Lower lobe of right lung (tissue), 2 donors: ENCODE measurements at regions not wholly inside any gene's neighbourhood (a gene's known extent, or its start where the extent isn't known, plus 50 kb on each side); places are given as distances from the start of the nearest gene placed in this dataset.
A peak's percentile ranks its signal among the peaks of the same experiment; 100 is the strongest.

Experiments used
- ATAC-seq, 2 donors: fragments of 200-7000 bp; cut with Tn5 transposase; one replicate each; pipeline ENCODE4 v1.9.1; 2020 to 2022; ENCODE audit warnings: mild to moderate bottlenecking in 2 of 2, moderate library complexity in 2 of 2
- DNase-seq: peaks from one replicate; pipeline ENCODE4 v3.0.0-alpha.2; 2020
- H3K27ac ChIP-seq: fragments of 200-600 bp; one replicate; pipeline ENCODE4 v1.8.0; 2022
- H3K27me3 ChIP-seq: fragments of 200-600 bp; one replicate; pipeline ENCODE4 v1.8.0; 2022; ENCODE audit warnings: low read depth
- H3K36me3 ChIP-seq: fragments of 200-600 bp; one replicate; pipeline ENCODE4 v1.8.0; 2022; ENCODE audit warnings: mild to moderate bottlenecking
- H3K4me1 ChIP-seq: fragments of 200-600 bp; one replicate; pipeline ENCODE4 v1.8.0; 2022
- H3K4me3 ChIP-seq: fragments of 200-600 bp; one replicate; pipeline ENCODE4 v1.8.0; 2022; ENCODE audit warnings: mild to moderate bottlenecking
- H3K9me3 ChIP-seq: fragments of 200-600 bp; one replicate; pipeline ENCODE4 v1.8.0; 2022
- CTCF ChIP-seq: fragments of 200-600 bp; IDR thresholded peaks from one replicate; pipeline ENCODE4 v1.8.0; 2022; ENCODE audit warnings: antibody characterized with exemption, mild to moderate bottlenecking
- intact Hi-C: fragments of 100-400 bp; cut with DNase I; formaldehyde crosslinking; loops from one replicate; pipeline ENCODE4 v1.11.0; 2022
- donor health status: DM: no; HTN: yes; CAD: no; lungs with severe emphysema.

- Histone ChIP-seq H3K36me3 (no peaks in the 10 kb centered on the region), H3K9me3 (no peaks in the 10 kb centered on the region), H3K4me3 (no peak overlapping the region), H3K4me1 (peaks cover 4% of the 10 kb centered on the region), H3K27me3 (no peaks in the 10 kb centered on the region), H3K27ac (no peak overlapping the region)
- no peak for DNase-seq
- TF ChIP-seq CTCF: peak; percentile 16
- ATAC-seq: peak in 1 of 2 donors; percentile 17
- intact Hi-C loops: no loop called here
Measured at GRCh38 chr15:29451201-29451781, 181.7 kb upstream of the NSMCE3 start.

- Histone ChIP-seq H3K36me3 (no peaks in the 10 kb centered on the region), H3K4me1 (peaks cover 4% of the 10 kb centered on the region), H3K9me3 (no peaks in the 10 kb centered on the region), H3K27me3 (no peaks in the 10 kb centered on the region), H3K27ac (no peak overlapping the region), H3K4me3 (no peak overlapping the region)
- intact Hi-C loops: no loop called here
- DNase-seq (no peak), ATAC-seq (no peak)
- no peak for TF ChIP-seq CTCF
Measured at GRCh38 chr15:29449136-29449535, 179.5 kb upstream of the NSMCE3 start.

DNA sequence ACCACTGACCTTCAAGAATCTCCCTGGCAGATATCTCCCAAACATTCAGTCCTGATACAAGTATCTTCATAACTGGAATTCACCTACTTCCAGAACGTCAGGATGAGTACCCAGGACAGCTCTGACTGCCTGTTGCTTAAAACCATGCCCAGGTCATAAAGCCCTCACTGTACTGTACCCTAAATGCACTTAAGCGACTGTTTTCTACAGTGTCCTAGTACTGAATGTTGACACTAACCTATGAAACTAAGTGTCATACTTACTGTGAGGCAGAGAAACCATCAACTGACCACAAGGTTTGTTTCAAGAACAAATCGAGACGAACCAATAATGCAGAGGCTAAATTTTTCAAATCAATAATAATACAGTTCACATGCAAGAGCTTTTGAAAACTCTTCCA lies 178.7 kb upstream of the NSMCE3 start:
- no peak for DNase-seq
- Histone ChIP-seq H3K36me3 (no peaks in the 10 kb centered on the region), H3K27ac (no peak overlapping the region), H3K27me3 (no peaks in the 10 kb centered on the region), H3K4me1 (peaks cover 4% of the 10 kb centered on the region), H3K4me3 (no peak overlapping the region), H3K9me3 (no peaks in the 10 kb centered on the region)
- ATAC-seq: no peak
- intact Hi-C loops: no loop called here
- TF ChIP-seq CTCF: no peak

DNA sequence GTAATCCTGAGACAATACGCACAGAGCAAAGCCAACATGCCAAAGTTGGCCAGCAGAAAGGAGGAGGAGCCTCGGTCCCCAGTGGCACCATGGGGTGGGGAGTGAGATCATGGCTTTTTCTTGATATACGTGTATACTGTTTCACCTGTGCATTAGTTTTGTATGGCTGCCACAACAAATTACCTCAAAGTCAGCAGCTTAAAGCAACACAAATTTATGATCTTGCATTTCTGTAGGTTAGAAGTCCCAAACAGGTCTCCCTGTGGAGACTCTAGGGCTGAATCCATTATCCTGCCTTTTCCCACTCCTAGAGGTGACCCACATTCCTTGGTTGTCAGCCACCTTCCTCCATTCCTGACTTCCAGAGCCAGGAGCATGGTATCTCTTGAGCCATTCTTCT lies 176.9 kb upstream of the NSMCE3 start:
- DNase-seq (no peak), ATAC-seq (no peak)
- H3K4me3 ChIP-seq: no peak overlapping the region
- H3K4me1 ChIP-seq: peaks cover 1% of the 10 kb centered on the region
- H3K9me3 ChIP-seq: no peaks in the 10 kb centered on the region
- intact Hi-C loops: no loop called here
- no peaks in the 10 kb centered on the region for H3K36me3 ChIP-seq
- H3K27ac ChIP-seq: no peak overlapping the region
- no peak for TF ChIP-seq CTCF
- no peaks in the 10 kb centered on the region for H3K27me3 ChIP-seq

DNA sequence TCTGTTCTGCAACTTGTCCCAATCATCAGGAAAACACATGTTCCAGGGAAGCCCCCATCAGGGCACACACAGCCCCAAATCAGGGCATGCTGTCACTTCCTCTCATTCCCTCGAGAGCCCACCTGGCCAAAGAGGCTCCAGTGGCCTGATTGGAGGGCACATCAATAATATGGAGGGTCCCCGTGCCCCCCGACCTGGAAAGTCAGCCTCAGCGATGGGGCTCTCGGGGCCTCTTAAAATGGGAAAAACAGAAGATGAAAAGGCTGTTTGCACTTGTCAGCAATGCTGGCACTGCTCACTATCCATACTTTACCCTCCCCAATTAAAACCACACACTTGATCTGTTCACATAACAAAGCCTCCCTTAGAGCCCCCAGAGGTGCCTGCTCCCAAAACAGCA lies 172.9 kb upstream of the NSMCE3 start:
- no peak for DNase-seq
- Histone ChIP-seq H3K27ac (no peak overlapping the region), H3K36me3 (no peaks in the 10 kb centered on the region), H3K27me3 (no peaks in the 10 kb centered on the region), H3K4me1 (no peaks in the 10 kb centered on the region), H3K4me3 (no peak overlapping the region), H3K9me3 (no peaks in the 10 kb centered on the region)
- no peak for ATAC-seq
- intact Hi-C loops: no loop called here
- no peak for TF ChIP-seq CTCF

DNA sequence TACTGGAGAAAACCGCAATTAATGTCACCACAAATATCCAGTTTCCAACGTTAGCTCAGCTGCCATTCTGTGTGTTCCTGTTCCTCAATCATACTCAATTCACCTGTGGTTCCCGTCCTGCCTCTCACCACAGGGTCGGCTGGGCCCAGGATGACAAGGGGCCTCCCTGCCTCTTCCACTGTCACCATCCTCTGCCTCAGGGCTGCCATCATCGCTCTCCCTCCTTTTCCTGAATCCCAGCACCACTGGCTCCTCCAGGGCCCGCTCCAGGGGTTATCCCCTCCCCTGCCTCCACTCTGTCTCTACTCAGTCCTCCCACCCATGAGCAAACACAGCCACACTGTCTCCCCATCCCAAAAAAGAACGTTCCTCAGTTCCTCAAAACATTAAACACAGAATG lies 170.9 kb upstream of the NSMCE3 start:
- H3K27ac ChIP-seq: no peak overlapping the region
- intact Hi-C loops: no loop called here
- DNase-seq (no peak), ATAC-seq (no peak)
- no peaks in the 10 kb centered on the region for H3K27me3 ChIP-seq
- H3K4me3 ChIP-seq: no peak overlapping the region
- H3K4me1 ChIP-seq: no peaks in the 10 kb centered on the region
- no peaks in the 10 kb centered on the region for H3K36me3 ChIP-seq
- H3K9me3 ChIP-seq: no peaks in the 10 kb centered on the region
- no peak for TF ChIP-seq CTCF
